Upper lobe of right lung (tissue), 1 donor: ENCODE measurements at regions not wholly inside any gene's neighbourhood (a gene's known extent, or its start where the extent isn't known, plus 50 kb on each side); places are given as distances from the start of the nearest gene placed in this dataset.

Source experiments
- ATAC-seq: fragments of 200-7000 bp; cut with Tn5 transposase; one replicate; pipeline ENCODE4 v1.9.1; 2020; ENCODE audit warnings: mild to moderate bottlenecking, moderate library complexity
- DNase-seq: peaks from one replicate; pipeline ENCODE4 v3.0.0-alpha.2; 2020
- H3K27ac ChIP-seq: fragments of 200-600 bp; one replicate; pipeline ENCODE4 v1.8.0; 2022
- H3K27me3 ChIP-seq: fragments of 200-600 bp; one replicate; pipeline ENCODE4 v1.8.0; 2022; ENCODE audit warnings: mild to moderate bottlenecking
- H3K36me3 ChIP-seq: fragments of 200-600 bp; one replicate; pipeline ENCODE4 v1.8.0; 2022
- H3K4me1 ChIP-seq: fragments of 200-600 bp; one replicate; pipeline ENCODE4 v1.8.0; 2022
- H3K4me3 ChIP-seq: fragments of 200-600 bp; one replicate; pipeline ENCODE4 v1.8.0; 2022; ENCODE audit warnings: mild to moderate bottlenecking
- H3K9me3 ChIP-seq: fragments of 200-600 bp; one replicate; pipeline ENCODE4 v1.8.0; 2022
- CTCF ChIP-seq: fragments of 200-600 bp; IDR thresholded peaks from one replicate; pipeline ENCODE4 v1.8.0; 2022; ENCODE audit warnings: antibody characterized with exemption
- intact Hi-C: fragments of 100-400 bp; cut with DNase I; formaldehyde crosslinking; loops from one replicate; pipeline ENCODE4 v1.11.0; 2022
- donor health status: DM: no; HTN: yes; CAD: no; lungs with severe emphysema.

- intact Hi-C loops: no loop called here
- peak; percentile 44 for ATAC-seq
Measured at GRCh38 chr17:45705123-45706009, 78.8 kb upstream of the CRHR1 start.

GRCh38 chr17:45706033-45706432 lies 78.1 kb upstream of the CRHR1 start:
- H3K4me1 ChIP-seq: no peaks in the 10 kb centered on the region
- H3K4me3 ChIP-seq: no peak overlapping the region
- intact Hi-C loops: no loop called here
- peaks cover 31% of the 10 kb centered on the region for H3K27me3 ChIP-seq
- TF ChIP-seq CTCF: no peak
- H3K27ac ChIP-seq: no peak overlapping the region
- no peaks in the 10 kb centered on the region for H3K9me3 ChIP-seq
- H3K36me3 ChIP-seq: no peaks in the 10 kb centered on the region
- ATAC-seq (no peak), DNase-seq (no peak)

More at GRCh38 chr17:45705123-45706009, 78.8 kb upstream of the CRHR1 start:
- no peak for DNase-seq
- Histone ChIP-seq H3K4me1 (no peaks in the 10 kb centered on the region), H3K27me3 (peaks cover 29% of the 10 kb centered on the region), H3K27ac (no peak overlapping the region), H3K9me3 (no peaks in the 10 kb centered on the region), H3K36me3 (no peaks in the 10 kb centered on the region), H3K4me3 (no peak overlapping the region)
- TF ChIP-seq CTCF: no peak

- no peak overlapping the region for H3K4me3 ChIP-seq
- H3K27me3 ChIP-seq: peaks cover 21% of the 10 kb centered on the region
- ATAC-seq (no peak), DNase-seq (no peak)
- H3K27ac ChIP-seq: no peak overlapping the region
- no peaks in the 10 kb centered on the region for H3K36me3 ChIP-seq
- H3K9me3 ChIP-seq: no peaks in the 10 kb centered on the region
- TF ChIP-seq CTCF: no peak
- intact Hi-C loops: no loop called here
- H3K4me1 ChIP-seq: no peaks in the 10 kb centered on the region
Measured at GRCh38 chr17:45708707-45709290, 75.3 kb upstream of the CRHR1 start.

- no peaks in the 10 kb centered on the region for H3K9me3 ChIP-seq
- H3K27me3 ChIP-seq: peaks cover 15% of the 10 kb centered on the region
- ATAC-seq (no peak), DNase-seq (no peak)
- H3K27ac ChIP-seq: no peak overlapping the region
- no peaks in the 10 kb centered on the region for H3K4me1 ChIP-seq
- TF ChIP-seq CTCF: no peak
- H3K4me3 ChIP-seq: no peak overlapping the region
- intact Hi-C loops: no loop called here
- no peaks in the 10 kb centered on the region for H3K36me3 ChIP-seq
Measured at GRCh38 chr17:45709728-45710288, 74.3 kb upstream of the CRHR1 start.

GRCh38 chr17:45715787-45716186 lies 68.3 kb upstream of the CRHR1 start:
- intact Hi-C loops: no loop called here
- no peaks in the 10 kb centered on the region for H3K9me3 ChIP-seq
- no peak for TF ChIP-seq CTCF
- ATAC-seq (no peak), DNase-seq (no peak)
- no peak overlapping the region for H3K27ac ChIP-seq
- no peaks in the 10 kb centered on the region for H3K36me3 ChIP-seq
- no peak overlapping the region for H3K4me3 ChIP-seq
- no peaks in the 10 kb centered on the region for H3K4me1 ChIP-seq
- H3K27me3 ChIP-seq: peaks cover 21% of the 10 kb centered on the region
